Esophagus muscularis mucosa (tissue), 3 donors: ENCODE measurements at regions not wholly inside any gene's neighbourhood (a gene's known extent, or its start where the extent isn't known, plus 50 kb on each side); places are given as distances from the start of the nearest gene placed in this dataset.

Experiments
- POLR2AphosphoS5 ChIP-seq, 2 donors: sonication (generic); formaldehyde crosslinking; IDR thresholded peaks; one replicate each; pipeline ENCODE4 v1.6.1; 2017; ENCODE audit warnings: antibody characterized with exemption in 2 of 2
- TF ChIP-seq, protein P1 (sequence below), 3 experiments: fragments of 200-600 bp in 2 of 3; fragments of 450-650 bp in 1 of 3; sonication (generic) in 2 of 3; IDR thresholded peaks; one replicate each; pipeline ENCODE4 v1.5.1; 2017 to 2019; ENCODE audit warnings: antibody characterized with exemption in 3 of 3, mild to moderate bottlenecking in 2 of 3, moderate library complexity in 1 of 3

GRCh38 chr2:185607945-185608344 lies 130.7 kb upstream of the FSIP2 start:
- TF ChIP-seq, protein P1, sequence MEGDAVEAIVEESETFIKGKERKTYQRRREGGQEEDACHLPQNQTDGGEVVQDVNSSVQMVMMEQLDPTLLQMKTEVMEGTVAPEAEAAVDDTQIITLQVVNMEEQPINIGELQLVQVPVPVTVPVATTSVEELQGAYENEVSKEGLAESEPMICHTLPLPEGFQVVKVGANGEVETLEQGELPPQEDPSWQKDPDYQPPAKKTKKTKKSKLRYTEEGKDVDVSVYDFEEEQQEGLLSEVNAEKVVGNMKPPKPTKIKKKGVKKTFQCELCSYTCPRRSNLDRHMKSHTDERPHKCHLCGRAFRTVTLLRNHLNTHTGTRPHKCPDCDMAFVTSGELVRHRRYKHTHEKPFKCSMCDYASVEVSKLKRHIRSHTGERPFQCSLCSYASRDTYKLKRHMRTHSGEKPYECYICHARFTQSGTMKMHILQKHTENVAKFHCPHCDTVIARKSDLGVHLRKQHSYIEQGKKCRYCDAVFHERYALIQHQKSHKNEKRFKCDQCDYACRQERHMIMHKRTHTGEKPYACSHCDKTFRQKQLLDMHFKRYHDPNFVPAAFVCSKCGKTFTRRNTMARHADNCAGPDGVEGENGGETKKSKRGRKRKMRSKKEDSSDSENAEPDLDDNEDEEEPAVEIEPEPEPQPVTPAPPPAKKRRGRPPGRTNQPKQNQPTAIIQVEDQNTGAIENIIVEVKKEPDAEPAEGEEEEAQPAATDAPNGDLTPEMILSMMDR (IDR thresholded peaks at IDR 0.05) = no peak
- no peak for TF ChIP-seq POLR2AphosphoS5 (IDR thresholded peaks at IDR 0.05)
